ENCODE measurements at regions not wholly inside any gene's neighbourhood (a gene's known extent, or its start where the extent isn't known, plus 50 kb on each side); places are given as distances from the start of the nearest gene placed in this dataset.
"Not testable (repeated sequence)": the region's sequence is repeated elsewhere in the genome, so short reads cannot be mapped to it uniquely, and the experiment has no call there.

GRCh38 chr14:38663382-38663781 is 407.5 kb upstream of the CLEC14A start:
- H3K27me3 ChIP-seq (ENCODE audit: control insufficient read depth, insufficient read depth, low read length), result no peaks in the 10 kb centered on the region
- no peaks in the 10 kb centered on the region for H3K9me3 ChIP-seq (ENCODE audit: control insufficient read depth, insufficient read depth, low read length)
- no peak overlapping the region for H3K4me3 ChIP-seq (ENCODE audit: low read depth, low read length)
- H3K4me1 ChIP-seq (ENCODE audit: control insufficient read depth, insufficient read depth, low read length), result no peaks in the 10 kb centered on the region
- H3K36me3 ChIP-seq (ENCODE audit: control insufficient read depth, insufficient read depth, low read length), result no peaks in the 10 kb centered on the region
- H3K9ac ChIP-seq (ENCODE audit: low read depth, low read length), result no peak overlapping the region

- no peak overlapping the region for H3K4me3 ChIP-seq (ENCODE audit: low read depth, low read length)
- no peaks in the 10 kb centered on the region for H3K36me3 ChIP-seq (ENCODE audit: control insufficient read depth, insufficient read depth, low read length)
- no peaks in the 10 kb centered on the region for H3K27me3 ChIP-seq (ENCODE audit: control insufficient read depth, insufficient read depth, low read length)
- H3K9ac ChIP-seq (ENCODE audit: low read depth, low read length), result no peak overlapping the region
- H3K9me3 ChIP-seq (ENCODE audit: control insufficient read depth, insufficient read depth, low read length), result no peaks in the 10 kb centered on the region
- no peaks in the 10 kb centered on the region for H3K4me1 ChIP-seq (ENCODE audit: control insufficient read depth, insufficient read depth, low read length)
Observed at GRCh38 chr14:38662781-38663180, 406.9 kb upstream of the CLEC14A start.

- H3K4me1 ChIP-seq (ENCODE audit: control insufficient read depth, insufficient read depth, low read length), result no peaks in the 10 kb centered on the region
- no peak overlapping the region for H3K4me3 ChIP-seq (ENCODE audit: low read depth, low read length)
- no peaks in the 10 kb centered on the region for H3K27me3 ChIP-seq (ENCODE audit: control insufficient read depth, insufficient read depth, low read length)
- no peak overlapping the region for H3K9ac ChIP-seq (ENCODE audit: low read depth, low read length)
- H3K9me3 ChIP-seq (ENCODE audit: control insufficient read depth, insufficient read depth, low read length), result no peaks in the 10 kb centered on the region
- H3K36me3 ChIP-seq (ENCODE audit: control insufficient read depth, insufficient read depth, low read length), result no peaks in the 10 kb centered on the region
Observed at GRCh38 chr14:38646391-38646790, 390.5 kb upstream of the CLEC14A start.

- not testable (repeated sequence) for H3K36me3 ChIP-seq (ENCODE audit: control insufficient read depth, insufficient read depth, low read length); H3K9ac ChIP-seq (ENCODE audit: low read depth, low read length); H3K4me3 ChIP-seq (ENCODE audit: low read depth, low read length); H3K9me3 ChIP-seq (ENCODE audit: control insufficient read depth, insufficient read depth, low read length); H3K27me3 ChIP-seq (ENCODE audit: control insufficient read depth, insufficient read depth, low read length); H3K4me1 ChIP-seq (ENCODE audit: control insufficient read depth, insufficient read depth, low read length)
Observed at GRCh38 chr14:38634913-38635312, 379.0 kb upstream of the CLEC14A start.

- no peaks in the 10 kb centered on the region for H3K27me3 ChIP-seq (ENCODE audit: control insufficient read depth, insufficient read depth, low read length)
- H3K36me3 ChIP-seq (ENCODE audit: control insufficient read depth, insufficient read depth, low read length), result no peaks in the 10 kb centered on the region
- peaks cover 5% of the 10 kb centered on the region for H3K9me3 ChIP-seq (ENCODE audit: control insufficient read depth, insufficient read depth, low read length)
- H3K4me3 ChIP-seq (ENCODE audit: low read depth, low read length), result no peak overlapping the region
- no peaks in the 10 kb centered on the region for H3K4me1 ChIP-seq (ENCODE audit: control insufficient read depth, insufficient read depth, low read length)
- H3K9ac ChIP-seq (ENCODE audit: low read depth, low read length), result no peak overlapping the region
Observed at GRCh38 chr14:38629412-38629811, 373.5 kb upstream of the CLEC14A start.

GRCh38 chr14:38627163-38627562 is 371.3 kb upstream of the CLEC14A start:
- Histone ChIP-seq H3K9me3 (ENCODE audit: control insufficient read depth, insufficient read depth, low read length) (peaks cover 5% of the 10 kb centered on the region), H3K27me3 (ENCODE audit: control insufficient read depth, insufficient read depth, low read length) (no peaks in the 10 kb centered on the region), H3K4me1 (ENCODE audit: control insufficient read depth, insufficient read depth, low read length) (no peaks in the 10 kb centered on the region), H3K36me3 (ENCODE audit: control insufficient read depth, insufficient read depth, low read length) (no peaks in the 10 kb centered on the region), H3K9ac (ENCODE audit: low read depth, low read length) (no peak overlapping the region), H3K4me3 (ENCODE audit: low read depth, low read length) (no peak overlapping the region)

- Histone ChIP-seq H3K27me3 (ENCODE audit: control insufficient read depth, insufficient read depth, low read length) (no peaks in the 10 kb centered on the region), H3K36me3 (ENCODE audit: control insufficient read depth, insufficient read depth, low read length) (no peaks in the 10 kb centered on the region), H3K4me3 (ENCODE audit: low read depth, low read length) (no peak overlapping the region), H3K4me1 (ENCODE audit: control insufficient read depth, insufficient read depth, low read length) (no peaks in the 10 kb centered on the region), H3K9ac (ENCODE audit: low read depth, low read length) (no peak overlapping the region), H3K9me3 (ENCODE audit: control insufficient read depth, insufficient read depth, low read length) (no peaks in the 10 kb centered on the region)
Observed at GRCh38 chr14:38623661-38624060, 367.8 kb upstream of the CLEC14A start.

GRCh38 chr14:38618514-38618913 is 362.6 kb upstream of the CLEC14A start:
- H3K9ac ChIP-seq (ENCODE audit: low read depth, low read length), result no peak overlapping the region
- H3K36me3 ChIP-seq (ENCODE audit: control insufficient read depth, insufficient read depth, low read length), result no peaks in the 10 kb centered on the region
- no peak overlapping the region for H3K4me3 ChIP-seq (ENCODE audit: low read depth, low read length)
- no peaks in the 10 kb centered on the region for H3K9me3 ChIP-seq (ENCODE audit: control insufficient read depth, insufficient read depth, low read length)
- H3K4me1 ChIP-seq (ENCODE audit: control insufficient read depth, insufficient read depth, low read length), result no peaks in the 10 kb centered on the region
- no peaks in the 10 kb centered on the region for H3K27me3 ChIP-seq (ENCODE audit: control insufficient read depth, insufficient read depth, low read length)

- Histone ChIP-seq H3K4me3 (ENCODE audit: low read depth, low read length) (no peak overlapping the region), H3K27me3 (ENCODE audit: control insufficient read depth, insufficient read depth, low read length) (no peaks in the 10 kb centered on the region), H3K9ac (ENCODE audit: low read depth, low read length) (no peak overlapping the region), H3K9me3 (ENCODE audit: control insufficient read depth, insufficient read depth, low read length) (no peaks in the 10 kb centered on the region), H3K36me3 (ENCODE audit: control insufficient read depth, insufficient read depth, low read length) (no peaks in the 10 kb centered on the region), H3K4me1 (ENCODE audit: control insufficient read depth, insufficient read depth, low read length) (no peaks in the 10 kb centered on the region)
Observed at GRCh38 chr14:38616959-38617358, 361.1 kb upstream of the CLEC14A start.

- Histone ChIP-seq H3K4me1 (ENCODE audit: control insufficient read depth, insufficient read depth, low read length) (no peaks in the 10 kb centered on the region), H3K36me3 (ENCODE audit: control insufficient read depth, insufficient read depth, low read length) (no peaks in the 10 kb centered on the region), H3K9ac (ENCODE audit: low read depth, low read length) (no peak overlapping the region), H3K9me3 (ENCODE audit: control insufficient read depth, insufficient read depth, low read length) (no peaks in the 10 kb centered on the region), H3K27me3 (ENCODE audit: control insufficient read depth, insufficient read depth, low read length) (no peaks in the 10 kb centered on the region), H3K4me3 (ENCODE audit: low read depth, low read length) (no peak overlapping the region)
Observed at GRCh38 chr14:38611928-38612327, 356.0 kb upstream of the CLEC14A start.

GRCh38 chr14:38608244-38608643 is 352.4 kb upstream of the CLEC14A start:
- H3K27me3 ChIP-seq (ENCODE audit: control insufficient read depth, insufficient read depth, low read length), result no peaks in the 10 kb centered on the region
- no peaks in the 10 kb centered on the region for H3K36me3 ChIP-seq (ENCODE audit: control insufficient read depth, insufficient read depth, low read length)
- no peak overlapping the region for H3K9ac ChIP-seq (ENCODE audit: low read depth, low read length)
- no peaks in the 10 kb centered on the region for H3K9me3 ChIP-seq (ENCODE audit: control insufficient read depth, insufficient read depth, low read length)
- no peak overlapping the region for H3K4me3 ChIP-seq (ENCODE audit: low read depth, low read length)
- H3K4me1 ChIP-seq (ENCODE audit: control insufficient read depth, insufficient read depth, low read length), result no peaks in the 10 kb centered on the region

GRCh38 chr14:38605193-38606114 is 349.6 kb upstream of the CLEC14A start:
- Histone ChIP-seq H3K36me3 (ENCODE audit: control insufficient read depth, insufficient read depth, low read length) (no peaks in the 10 kb centered on the region), H3K4me1 (ENCODE audit: control insufficient read depth, insufficient read depth, low read length) (no peaks in the 10 kb centered on the region), H3K4me3 (ENCODE audit: low read depth, low read length) (no peak overlapping the region), H3K27me3 (ENCODE audit: control insufficient read depth, insufficient read depth, low read length) (no peaks in the 10 kb centered on the region), H3K9ac (ENCODE audit: low read depth, low read length) (no peak overlapping the region), H3K9me3 (ENCODE audit: control insufficient read depth, insufficient read depth, low read length) (no peaks in the 10 kb centered on the region)

Data from iPS-15b (cell line).